HG03095 (cell line): ENCODE measurements at regions not wholly inside any gene's neighbourhood (a gene's known extent, or its start where the extent isn't known, plus 50 kb on each side); places are given as distances from the start of the nearest gene placed in this dataset.

Experiments used
- ATAC-seq: cut with Tn5 transposase; IDR thresholded peaks from one replicate; pipeline ENCODE4 v1.9.1; 2021; ENCODE audit warnings: moderate library complexity; ENCODE audit not compliant: unreplicated experiment

- ATAC-seq = no peak
Observed at GRCh38 chr3:180092889-180093288, 56.2 kb upstream of the PEX5L start.

GRCh38 chr3:180093535-180093934 is 56.8 kb upstream of the PEX5L start:
- ATAC-seq = no peak

- no peak for ATAC-seq
Observed at GRCh38 chr3:180097626-180098025, 60.9 kb upstream of the PEX5L start.

GRCh38 chr3:180102134-180102533 is 65.4 kb upstream of the PEX5L start:
- ATAC-seq = no peak

- no peak for ATAC-seq
Observed at GRCh38 chr3:180102604-180103003, 65.9 kb upstream of the PEX5L start.

- no peak for ATAC-seq
Observed at GRCh38 chr3:180116203-180116602, 79.5 kb upstream of the PEX5L start.

- ATAC-seq = no peak
Observed at GRCh38 chr3:180116658-180117057, 79.9 kb upstream of the PEX5L start.

GRCh38 chr3:180117381-180118163 is 80.8 kb upstream of the PEX5L start:
- no peak for ATAC-seq

GRCh38 chr3:180119567-180119966 is 82.8 kb upstream of the PEX5L start:
- no peak for ATAC-seq

GRCh38 chr3:180123928-180124327 is 87.2 kb upstream of the PEX5L start:
- no peak for ATAC-seq

- ATAC-seq = no peak
Observed at GRCh38 chr3:180131169-180131568, 94.4 kb upstream of the PEX5L start.

- ATAC-seq = no peak
Observed at GRCh38 chr3:180135101-180135500, 98.4 kb upstream of the PEX5L start.

GRCh38 chr3:180138871-180139270 is 102.1 kb upstream of the PEX5L start:
- ATAC-seq = no peak

- no peak for ATAC-seq
Observed at GRCh38 chr3:180142041-180142440, 105.3 kb upstream of the PEX5L start.

GRCh38 chr3:180142472-180142871 is 105.7 kb upstream of the PEX5L start:
- no peak for ATAC-seq

- no peak for ATAC-seq
Observed at GRCh38 chr3:180161770-180162169, 125.0 kb upstream of the PEX5L start.

GRCh38 chr3:180175572-180175971 is 138.8 kb upstream of the PEX5L start:
- ATAC-seq = no peak

- no peak for ATAC-seq
Observed at GRCh38 chr3:180176059-180176458, 139.3 kb upstream of the PEX5L start.

GRCh38 chr3:180177255-180177654 is 140.5 kb upstream of the PEX5L start:
- ATAC-seq = no peak

GRCh38 chr3:180179562-180179961 is 142.8 kb upstream of the PEX5L start:
- ATAC-seq = no peak

GRCh38 chr3:180180795-180181194 is 144.1 kb upstream of the PEX5L start:
- no peak for ATAC-seq

- no peak for ATAC-seq
Observed at GRCh38 chr3:180181387-180181786, 144.7 kb upstream of the PEX5L start.

GRCh38 chr3:180183346-180183745 is 146.6 kb upstream of the PEX5L start:
- ATAC-seq = no peak
